ENCODE measurements at regions not wholly inside any gene's neighbourhood (a gene's known extent, or its start where the extent isn't known, plus 50 kb on each side); places are given as distances from the start of the nearest gene placed in this dataset.
"Not testable (repeated sequence)": the region's sequence is repeated elsewhere in the genome, so short reads cannot be mapped to it uniquely, and the experiment has no call there.

- not testable (repeated sequence) for TF ChIP-seq POLR2A (IDR thresholded peaks at IDR 0.05); CTCF (IDR thresholded peaks at IDR 0.05 in 4 of 5, conservative IDR thresholded peaks at IDR 0.05 in 1 of 5)
Observed at GRCh38 chr20:29081712-29082111, 2175.8 kb upstream of the DEFB115 start.
